A673 (cell line): ENCODE measurements at regions not wholly inside any gene's neighbourhood (a gene's known extent, or its start where the extent isn't known, plus 50 kb on each side); places are given as distances from the start of the nearest gene placed in this dataset.

Experiments used
- BruUV-seq: library from RNA; stranded (reverse); fragments of 400-500 nt; replicated peaks from 2 replicates; lab custom pipeline; 2021; lab: Mats Ljungman, UMichigan
- CTCF ChIA-PET: fragments of 300-600 bp; sonication (Branson Sonifier 250); formaldehyde crosslinking; loops from one replicate; lab custom pipeline; 2022; ENCODE audit warnings: antibody characterized with exemption; lab: Charles Lee
- POLR2A ChIA-PET: fragments of 300-600 bp; sonication (Branson Sonifier 250); formaldehyde crosslinking; loops from one replicate; lab custom pipeline; 2022; ENCODE audit warnings: antibody characterized with exemption; ENCODE audit not compliant: low non-redundant PET; lab: Charles Lee
- DNase-seq: peaks from one replicate; pipeline ENCODE4 v3.0.0-alpha.2; 2015; ENCODE audit warnings: low spot score
- H3K27ac ChIP-seq: fragments of 200-600 bp; sonication (generic); 2 replicates; pipeline ENCODE4 v1.5.1; 2016; ENCODE audit warnings: mixed run types, low read depth, mild to moderate bottlenecking, mixed read lengths, antibody characterized with exemption, low read length; ENCODE audit not compliant: poor library complexity, severe bottlenecking
- H3K27me3 ChIP-seq: fragments of 200-600 bp; sonication (generic); replicated peaks from 2 replicates; pipeline ENCODE4 v1.6.1; 2017; ENCODE audit warnings: mixed run types, low read depth, mild to moderate bottlenecking, mixed read lengths, antibody characterized with exemption, low read length; ENCODE audit not compliant: insufficient read depth, poor library complexity
- H3K36me3 ChIP-seq: fragments of 200-600 bp; sonication (generic); 2 replicates; pipeline ENCODE4 v1.6.1; 2016; ENCODE audit warnings: mixed run types, mild to moderate bottlenecking, mixed read lengths, antibody characterized with exemption, low read length; ENCODE audit not compliant: insufficient read depth, poor library complexity, severe bottlenecking
- H3K4me1 ChIP-seq: fragments of 200-600 bp; sonication (generic); 2 replicates; pipeline ENCODE4 v1.6.1; 2017; ENCODE audit warnings: mixed run types, mild to moderate bottlenecking, mixed read lengths, antibody characterized with exemption, low read length; ENCODE audit not compliant: insufficient read depth, poor library complexity, severe bottlenecking
- H3K4me3 ChIP-seq: fragments of 200-600 bp; sonication (generic); 2 replicates; pipeline ENCODE4 v1.5.1; 2016; ENCODE audit warnings: low read depth, mixed run types, mild to moderate bottlenecking, mixed read lengths, low read length; ENCODE audit not compliant: poor library complexity, severe bottlenecking
- H3K9me3 ChIP-seq: fragments of 200-600 bp; sonication (generic); 2 replicates; pipeline ENCODE4 v1.6.1; 2016; ENCODE audit warnings: mixed run types, low read depth, mild to moderate bottlenecking, mixed read lengths, antibody characterized with exemption, low read length; ENCODE audit not compliant: poor library complexity, severe bottlenecking
- CTCF ChIP-seq: fragments of 300-800, 200-600 bp; sonication (generic); conservative IDR thresholded peaks from 2 replicates; pipeline ENCODE4 v1.5.1; 2017; ENCODE audit warnings: low read depth, mild to moderate bottlenecking, antibody characterized with exemption, low read length, moderate library complexity, mixed read lengths
- EZH2 ChIP-seq: fragments of 200-600 bp; sonication (generic); IDR thresholded peaks from 2 replicates; pipeline ENCODE4 v1.6.1; 2017; ENCODE audit warnings: borderline replicate concordance, low read depth, mild to moderate bottlenecking, mixed read lengths, antibody characterized with exemption, low read length; ENCODE audit not compliant: poor library complexity, severe bottlenecking
- intact Hi-C: fragments of 100-400 bp; cut with micrococcal nuclease; formaldehyde crosslinking; loops from one replicate; pipeline ENCODE4 v1.10.0; 2022; ENCODE audit not compliant: unreplicated experiment

DNA sequence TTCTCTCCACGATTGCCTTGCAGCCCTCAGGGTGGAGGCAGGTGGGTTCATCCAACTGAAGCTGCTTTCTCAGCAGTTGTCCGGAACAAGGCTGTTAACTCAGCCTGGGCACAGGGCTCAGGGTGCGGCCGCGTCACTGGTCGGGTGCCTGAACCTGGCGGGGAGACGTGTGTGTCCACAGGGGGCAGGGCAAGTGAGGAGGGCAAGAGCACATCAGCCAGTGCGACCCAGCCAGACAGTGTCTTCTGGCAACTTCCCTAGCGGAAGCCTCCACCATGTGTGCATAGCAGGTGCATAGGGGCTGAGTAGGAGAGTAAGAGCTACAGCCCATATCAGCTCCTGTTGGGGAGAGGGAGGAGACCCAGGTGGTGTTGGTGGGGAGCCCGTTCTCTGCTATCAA lies 150.4 kb upstream of the THRB start:
- H3K4me3 ChIP-seq: no peak overlapping the region
- no peaks in the 10 kb centered on the region for H3K9me3 ChIP-seq
- no peaks in the 10 kb centered on the region for H3K27me3 ChIP-seq
- H3K36me3 ChIP-seq: no peaks in the 10 kb centered on the region
- DNase-seq: no peak
- intact Hi-C loops: no loop called here
- ChIA-PET CTCF (no interaction called here), POLR2A (no interaction called here)
- TF ChIP-seq CTCF: no peak
- TF ChIP-seq EZH2: no peak
- no peaks in the 10 kb centered on the region for H3K4me1 ChIP-seq
- BruUV-seq: no TSS peak
- H3K27ac ChIP-seq: no peak overlapping the region

GRCh38 chr3:24646790-24647189 lies 152.1 kb upstream of the THRB start:
- CTCF ChIA-PET: no interaction called here
- Histone ChIP-seq H3K4me3 (no peak overlapping the region), H3K9me3 (no peaks in the 10 kb centered on the region), H3K36me3 (no peaks in the 10 kb centered on the region), H3K27ac (no peak overlapping the region), H3K4me1 (no peaks in the 10 kb centered on the region), H3K27me3 (no peaks in the 10 kb centered on the region)
- no peak for TF ChIP-seq CTCF
- no peak for TF ChIP-seq EZH2
- no TSS peak for BruUV-seq
- intact Hi-C loops: no loop called here
- no peak for DNase-seq
- POLR2A ChIA-PET: no interaction called here

DNA sequence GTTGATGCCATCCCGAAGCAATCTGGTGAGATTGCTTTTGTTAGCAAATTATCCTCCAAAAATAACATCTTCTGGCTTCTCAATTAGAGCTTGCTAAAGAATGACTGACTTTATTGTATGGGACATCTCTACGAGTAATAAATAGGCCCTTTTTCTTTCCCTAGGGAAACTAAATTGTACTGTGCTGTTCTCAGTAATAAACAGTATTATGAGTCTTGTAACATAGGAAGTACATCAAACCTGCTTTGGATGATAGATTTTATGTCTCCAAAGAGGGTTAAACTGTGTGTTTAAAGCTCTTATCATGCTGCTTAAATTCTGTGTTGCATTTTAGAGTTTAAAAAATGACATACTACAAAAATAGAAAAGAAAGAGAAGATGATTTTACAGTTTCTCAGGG lies 153.4 kb upstream of the THRB start:
- POLR2A ChIA-PET: no interaction called here
- Histone ChIP-seq H3K36me3 (no peaks in the 10 kb centered on the region), H3K4me1 (no peaks in the 10 kb centered on the region), H3K4me3 (no peak overlapping the region), H3K27me3 (no peaks in the 10 kb centered on the region), H3K27ac (no peak overlapping the region), H3K9me3 (no peaks in the 10 kb centered on the region)
- DNase-seq: no peak
- TF ChIP-seq EZH2 (no peak), CTCF (no peak)
- BruUV-seq: no TSS peak
- intact Hi-C loops: no loop called here
- CTCF ChIA-PET: no interaction called here

DNA sequence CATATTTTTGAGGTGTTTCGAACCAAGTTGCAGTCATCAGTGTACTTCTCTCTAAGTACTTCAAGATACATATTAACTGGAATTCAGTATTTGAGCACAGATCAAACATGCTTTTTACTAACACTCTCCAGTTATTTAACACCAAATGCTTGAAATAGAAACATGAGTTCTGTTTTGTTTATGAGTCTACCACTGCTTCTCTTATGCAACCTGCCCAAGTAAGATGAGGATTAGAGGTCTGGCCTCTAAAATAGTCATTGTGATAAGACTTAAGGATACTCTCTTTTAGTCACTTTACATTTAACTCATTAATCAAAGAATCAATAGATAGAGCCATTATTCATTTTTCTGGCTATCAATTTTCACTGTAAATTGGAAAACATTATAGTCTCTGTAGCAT lies 156.2 kb upstream of the THRB start:
- H3K4me3 ChIP-seq: no peak overlapping the region
- H3K4me1 ChIP-seq: no peaks in the 10 kb centered on the region
- H3K27me3 ChIP-seq: no peaks in the 10 kb centered on the region
- no peak overlapping the region for H3K27ac ChIP-seq
- intact Hi-C loops: no loop called here
- H3K9me3 ChIP-seq: no peaks in the 10 kb centered on the region
- no peak for TF ChIP-seq EZH2
- TF ChIP-seq CTCF: no peak
- POLR2A ChIA-PET: no interaction called here
- CTCF ChIA-PET: no interaction called here
- H3K36me3 ChIP-seq: no peaks in the 10 kb centered on the region
- no TSS peak for BruUV-seq
- DNase-seq: no peak
